Trophoblast cell (in vitro differentiated cells and primary cell): ENCODE measurements at regions not wholly inside any gene's neighbourhood (a gene's known extent, or its start where the extent isn't known, plus 50 kb on each side); places are given as distances from the start of the nearest gene placed in this dataset.

Experiments
- DNase-seq, 2 donors: peaks; one replicate each; pipeline ENCODE4 v3.0.0-alpha.2; 2016
- H2AFZ ChIP-seq: 2 replicates; pipeline ENCODE4 v1.6.1; 2013; ENCODE audit warnings: low read length, moderate library complexity, mild to moderate bottlenecking; ENCODE audit not compliant: insufficient read depth, poor library complexity
- H2AK5ac ChIP-seq: 2 replicates; pipeline ENCODE4 v1.6.1; 2013; ENCODE audit warnings: mild to moderate bottlenecking, low read length
- H2BK120ac ChIP-seq: 2 replicates; pipeline ENCODE4 v1.6.1; 2013; ENCODE audit warnings: low read length, mild to moderate bottlenecking, moderate library complexity; ENCODE audit not compliant: insufficient read depth, poor library complexity
- H2BK12ac ChIP-seq: 2 replicates; pipeline ENCODE4 v1.6.1; 2013; ENCODE audit warnings: mild to moderate bottlenecking, low read length, moderate library complexity
- H2BK5ac ChIP-seq: 2 replicates; pipeline ENCODE4 v1.6.1; 2013; ENCODE audit warnings: low read length, low read depth, moderate library complexity, mild to moderate bottlenecking; ENCODE audit not compliant: poor library complexity
- H3K14ac ChIP-seq: 2 replicates; pipeline ENCODE4 v1.6.1; 2013; ENCODE audit warnings: mild to moderate bottlenecking, low read length
- H3K18ac ChIP-seq: 2 replicates; pipeline ENCODE4 v1.6.1; 2013; ENCODE audit warnings: mild to moderate bottlenecking, low read length
- H3K23ac ChIP-seq: 2 replicates; pipeline ENCODE4 v1.6.1; 2013; ENCODE audit warnings: low read length
- H3K27ac ChIP-seq: 2 replicates; pipeline ENCODE4 v1.5.1; 2013; ENCODE audit warnings: low read depth, mild to moderate bottlenecking, inconsistent platforms, low read length, moderate library complexity
- H3K27me3 ChIP-seq: 2 replicates; pipeline ENCODE4 v1.6.1; 2013; ENCODE audit warnings: inconsistent platforms, mild to moderate bottlenecking, low read length, moderate library complexity; ENCODE audit not compliant: insufficient read depth
- H3K36me3 ChIP-seq, 2 experiments: 1 replicate in 1 of 2; 2 replicates in 1 of 2; pipeline ENCODE4 v1.6.1; 2013; ENCODE audit warnings: low read length in 2 of 2, mild to moderate bottlenecking in 2 of 2, moderate library complexity in 1 of 2; ENCODE audit not compliant: insufficient read depth in 2 of 2, control insufficient read depth in 1 of 2
- H3K4ac ChIP-seq: 2 replicates; pipeline ENCODE4 v1.6.1; 2013; ENCODE audit warnings: low read depth, mild to moderate bottlenecking, low read length, moderate library complexity
- H3K4me1 ChIP-seq, 2 experiments: 1 replicate in 1 of 2; 2 replicates in 1 of 2; pipeline ENCODE4 v1.6.1; 2013; ENCODE audit warnings: low read length in 2 of 2, mild to moderate bottlenecking in 2 of 2, moderate library complexity in 1 of 2; ENCODE audit not compliant: insufficient read depth in 2 of 2, control insufficient read depth in 1 of 2
- H3K4me2 ChIP-seq: 2 replicates; pipeline ENCODE4 v1.6.1; 2013; ENCODE audit warnings: inconsistent platforms, mild to moderate bottlenecking, low read length, moderate library complexity
- H3K4me3 ChIP-seq: 2 replicates; pipeline ENCODE4 v1.5.1; 2013; ENCODE audit warnings: mild to moderate bottlenecking, low read depth, low read length, inconsistent platforms
- H3K79me1 ChIP-seq: one replicate; pipeline ENCODE4 v1.6.1; 2013; ENCODE audit warnings: low read length
- H3K79me2 ChIP-seq: 2 replicates; pipeline ENCODE4 v1.6.1; 2013; ENCODE audit warnings: low read length, mild to moderate bottlenecking; ENCODE audit not compliant: control insufficient read depth, insufficient read depth, poor library complexity
- H3K9ac ChIP-seq: 2 replicates; pipeline ENCODE4 v1.6.1; 2013; ENCODE audit warnings: mild to moderate bottlenecking, low read length
- H3K9me3 ChIP-seq: 2 replicates; pipeline ENCODE4 v1.6.1; 2013; ENCODE audit warnings: low read depth, mild to moderate bottlenecking, control low read depth, inconsistent platforms, low read length; ENCODE audit not compliant: insufficient read depth
- H4K12ac ChIP-seq: 2 replicates; pipeline ENCODE4 v1.6.1; 2013; ENCODE audit warnings: low read depth, mild to moderate bottlenecking, low read length, moderate library complexity
- H4K8ac ChIP-seq: 2 replicates; pipeline ENCODE4 v1.6.1; 2013; ENCODE audit warnings: low read depth, mild to moderate bottlenecking, low read length, moderate library complexity
- H4K91ac ChIP-seq: one replicate; pipeline ENCODE4 v1.6.1; 2013; ENCODE audit warnings: low read depth, mild to moderate bottlenecking, low read length, moderate library complexity
- WGBS: extraction: QIAGEN DNeasy Blood & Tissue Kit; methylation state at CpG from one replicate; pipeline ENCODE4 v1.1.7; 2013; ENCODE audit warnings: missing lambda C conversion rate; ENCODE audit not compliant: insufficient read length, insufficient coverage; ENCODE audit errors: extremely low coverage; 5-methylcytosine and 5-hydroxymethylcytosine counted together

DNA sequence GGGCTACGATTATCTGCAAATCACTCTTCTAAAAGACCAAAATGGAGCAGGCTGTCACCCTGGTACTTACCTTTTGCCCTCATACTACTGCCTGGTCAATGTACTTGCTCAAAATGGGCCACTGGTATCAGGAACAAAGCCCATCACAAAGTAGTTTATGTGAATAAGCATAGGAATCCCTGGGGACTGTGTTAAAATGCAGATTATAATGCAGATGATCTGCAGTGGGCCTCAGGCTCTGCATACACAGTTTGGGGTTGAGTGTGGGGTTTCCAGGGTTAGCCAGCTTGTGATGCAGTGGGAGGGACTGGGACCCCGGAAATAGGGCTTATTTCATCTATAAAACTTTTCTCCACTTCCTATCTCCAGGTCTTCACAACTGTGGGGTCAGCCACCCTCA, 173.1 kb downstream of the HSD17B3 start:
- Histone ChIP-seq H3K23ac (no peak overlapping the region), H3K79me1 (no peaks in the 10 kb centered on the region), H2AK5ac (no peak overlapping the region), H4K8ac (no peak overlapping the region), H3K4me2 (no peak overlapping the region), H3K79me2 (no peaks in the 10 kb centered on the region), H3K4me3 (no peak overlapping the region), H3K18ac (no peak overlapping the region), H3K9ac (no peak overlapping the region), H2BK12ac (no peak overlapping the region), H3K4me1 (peaks cover 2 to 3% of the 10 kb centered on the region in 2 experiments), H3K27ac (no peak overlapping the region), H4K12ac (no peak overlapping the region), H2BK120ac (no peak overlapping the region), H3K9me3 (no peaks in the 10 kb centered on the region), H2AFZ (no peak overlapping the region), H4K91ac (no peak overlapping the region), H3K27me3 (peaks cover 16% of the 10 kb centered on the region), H2BK5ac (no peak overlapping the region), H3K36me3 (no peaks in the 10 kb centered on the region), H3K14ac (no peak overlapping the region), H3K4ac (no peak overlapping the region)
- no peak for DNase-seq
- no CpG with 5 or more reads among the region's 2 CpGs for whole genome bisulfite sequencing

- DNase-seq, result no peak
- Histone ChIP-seq H3K9ac (no peak overlapping the region), H2BK12ac (no peak overlapping the region), H2BK5ac (no peak overlapping the region), H3K23ac (no peak overlapping the region), H3K4me1 (peaks cover 2 to 3% of the 10 kb centered on the region in 2 experiments), H3K4me2 (no peak overlapping the region), H4K91ac (no peak overlapping the region), H3K9me3 (no peaks in the 10 kb centered on the region), H3K14ac (no peak overlapping the region), H2AFZ (no peak overlapping the region), H3K18ac (no peak overlapping the region), H3K27ac (no peak overlapping the region), H3K4ac (no peak overlapping the region), H3K79me2 (no peaks in the 10 kb centered on the region), H4K8ac (no peak overlapping the region), H4K12ac (no peak overlapping the region), H3K27me3 (peaks cover 11% of the 10 kb centered on the region), H3K36me3 (no peaks in the 10 kb centered on the region), H3K4me3 (no peak overlapping the region), H2BK120ac (no peak overlapping the region), H2AK5ac (no peak overlapping the region), H3K79me1 (no peaks in the 10 kb centered on the region)
- no CpG with 5 or more reads among the region's 21 CpGs for WGBS
Observed at GRCh38 chr9:96126321-96126881, 175.6 kb downstream of the HSD17B3 start.

DNA sequence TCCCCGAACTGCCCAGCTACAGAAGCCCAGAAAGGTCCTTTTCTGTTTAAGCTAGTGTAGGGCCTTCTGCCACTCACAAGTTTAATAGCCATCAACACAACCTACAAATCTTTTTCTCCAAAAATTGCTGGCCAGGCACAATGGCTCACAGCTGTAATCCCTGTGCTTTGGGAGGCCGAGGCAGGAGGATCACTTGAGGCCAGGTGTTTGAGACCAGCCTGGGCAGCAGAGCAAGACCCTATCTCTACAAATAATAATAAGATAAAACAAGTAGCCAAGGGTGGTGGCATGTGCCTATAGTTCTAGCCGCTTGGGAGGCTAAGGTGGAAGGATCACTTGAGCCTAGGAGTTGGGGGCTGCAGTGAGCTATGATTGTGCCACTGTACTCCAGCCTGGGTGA, 176.4 kb downstream of the HSD17B3 start:
- H3K27ac ChIP-seq, result no peak overlapping the region
- no peaks in the 10 kb centered on the region for H3K9me3 ChIP-seq
- no peak overlapping the region for H3K4me2 ChIP-seq
- H4K8ac ChIP-seq, result no peak overlapping the region
- H2AFZ ChIP-seq, result no peak overlapping the region
- H2BK5ac ChIP-seq, result no peak overlapping the region
- H2AK5ac ChIP-seq, result no peak overlapping the region
- H2BK12ac ChIP-seq, result no peak overlapping the region
- H4K91ac ChIP-seq, result no peak overlapping the region
- no peak for DNase-seq
- WGBS, result no CpG with 5 or more reads among the region's 3 CpGs
- no peak overlapping the region for H4K12ac ChIP-seq
- H3K23ac ChIP-seq, result no peak overlapping the region
- H3K14ac ChIP-seq, result no peak overlapping the region
- no peak overlapping the region for H2BK120ac ChIP-seq
- H3K4me1 ChIP-seq, result peaks cover 2 to 3% of the 10 kb centered on the region in 2 experiments
- no peak overlapping the region for H3K4ac ChIP-seq
- H3K27me3 ChIP-seq, result peaks cover 6% of the 10 kb centered on the region
- no peak overlapping the region for H3K18ac ChIP-seq
- H3K4me3 ChIP-seq, result no peak overlapping the region
- no peak overlapping the region for H3K9ac ChIP-seq
- no peaks in the 10 kb centered on the region for H3K79me2 ChIP-seq
- no peaks in the 10 kb centered on the region for H3K79me1 ChIP-seq
- no peaks in the 10 kb centered on the region for H3K36me3 ChIP-seq

- Histone ChIP-seq H3K79me1 (no peaks in the 10 kb centered on the region), H2BK120ac (no peak overlapping the region), H3K4me1 (no peaks in the 10 kb centered on the region), H3K9ac (no peak overlapping the region), H2AK5ac (no peak overlapping the region), H3K18ac (no peak overlapping the region), H3K4me2 (no peak overlapping the region), H4K91ac (no peak overlapping the region), H3K9me3 (peaks cover 1% of the 10 kb centered on the region), H2BK12ac (no peak overlapping the region), H3K23ac (no peak overlapping the region), H3K27ac (no peak overlapping the region), H3K14ac (no peak overlapping the region), H3K4me3 (no peak overlapping the region), H3K36me3 (no peaks in the 10 kb centered on the region), H2AFZ (no peak overlapping the region), H3K79me2 (no peaks in the 10 kb centered on the region), H3K4ac (no peak overlapping the region), H2BK5ac (no peak overlapping the region), H3K27me3 (no peaks in the 10 kb centered on the region), H4K12ac (no peak overlapping the region), H4K8ac (no peak overlapping the region)
- no CpG with 5 or more reads among the region's 3 CpGs for WGBS
- no peak for DNase-seq
Observed at GRCh38 chr9:96122751-96123150, 179.2 kb downstream of the HSD17B3 start.
